HG03354 (cell line): ENCODE measurements at regions not wholly inside any gene's neighbourhood (a gene's known extent, or its start where the extent isn't known, plus 50 kb on each side); places are given as distances from the start of the nearest gene placed in this dataset.

Source experiments
- ATAC-seq: cut with Tn5 transposase; IDR thresholded peaks from one replicate; pipeline ENCODE4 v1.9.1; 2021; ENCODE audit warnings: mild to moderate bottlenecking; ENCODE audit not compliant: unreplicated experiment, poor library complexity, severe bottlenecking

GRCh38 chr20:11278461-11278860 lies 604.7 kb upstream of the JAG1 start:
- ATAC-seq, result no peak

DNA sequence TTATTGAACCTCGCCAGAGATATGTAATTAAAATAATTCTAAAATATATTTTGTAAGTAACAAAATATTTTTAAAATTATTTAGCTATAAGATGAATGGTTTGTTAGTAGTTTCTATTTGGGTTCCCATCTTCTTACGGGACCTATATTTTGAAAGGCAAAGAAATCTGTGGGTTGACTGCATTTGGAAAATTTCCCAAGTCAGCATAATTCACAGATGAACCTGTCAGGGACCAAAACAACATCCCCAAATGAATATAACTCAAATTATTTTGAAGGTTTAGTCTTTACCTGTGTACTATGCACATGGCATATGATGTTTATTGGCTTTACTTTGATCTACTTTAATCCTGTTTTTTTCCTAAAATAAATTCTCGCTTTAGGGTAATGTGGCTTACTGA lies 607.4 kb upstream of the JAG1 start:
- no peak for ATAC-seq

GRCh38 chr20:11281768-11282167 lies 608.0 kb upstream of the JAG1 start:
- no peak for ATAC-seq

DNA sequence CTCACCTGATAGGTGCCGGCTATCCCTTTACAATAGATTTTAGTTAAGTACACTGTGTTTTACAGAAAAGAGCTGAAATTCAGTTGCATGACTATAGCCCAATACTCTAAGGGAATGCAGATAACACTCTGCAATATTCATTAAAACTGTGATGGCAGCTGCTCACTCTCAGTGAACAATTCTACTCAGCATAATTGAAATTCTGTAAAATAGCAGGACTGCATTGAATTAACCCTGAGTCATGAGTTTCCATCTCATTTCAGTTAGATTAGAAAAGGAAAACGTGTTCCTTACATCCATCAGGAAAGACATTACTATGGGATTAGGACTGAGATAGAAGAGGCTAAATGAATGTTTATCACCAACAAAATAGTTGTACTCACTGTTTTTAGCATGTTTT lies 613.3 kb upstream of the JAG1 start:
- no peak for ATAC-seq

- no peak for ATAC-seq
These were observed 621.5 kb upstream of the BTBD3 start for GRCh38 chr20:11296221-11296620.

- ATAC-seq, result no peak
These were observed 620.7 kb upstream of the BTBD3 start for GRCh38 chr20:11296951-11297350.

DNA sequence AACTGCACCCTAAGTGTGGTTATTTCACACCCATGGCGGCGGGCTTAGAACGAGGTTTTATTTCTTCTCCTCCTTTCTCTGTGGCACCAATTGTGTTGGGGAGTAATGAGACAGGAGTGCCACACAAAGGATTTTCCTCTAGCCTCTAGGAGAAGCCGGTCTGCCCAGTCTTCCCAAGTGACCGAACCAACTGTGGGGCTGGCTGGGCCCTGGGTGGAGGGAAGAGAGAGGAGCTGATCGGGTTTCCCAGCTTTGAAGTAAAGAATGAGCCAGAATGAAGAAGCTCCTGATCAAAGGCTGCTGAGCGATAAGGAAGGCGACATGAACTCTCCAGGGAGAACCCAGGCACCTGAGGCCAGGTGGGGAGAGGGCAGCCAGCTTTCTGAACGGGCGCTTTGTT lies 616.0 kb upstream of the BTBD3 start:
- no peak for ATAC-seq

GRCh38 chr20:11302436-11302835 lies 615.3 kb upstream of the BTBD3 start:
- ATAC-seq, result no peak

GRCh38 chr20:11304795-11305194 lies 612.9 kb upstream of the BTBD3 start:
- ATAC-seq, result no peak

- no peak for ATAC-seq
These were observed 612.3 kb upstream of the BTBD3 start for GRCh38 chr20:11305406-11305805.

- ATAC-seq, result no peak
These were observed 606.0 kb upstream of the BTBD3 start for GRCh38 chr20:11311659-11312224.

DNA sequence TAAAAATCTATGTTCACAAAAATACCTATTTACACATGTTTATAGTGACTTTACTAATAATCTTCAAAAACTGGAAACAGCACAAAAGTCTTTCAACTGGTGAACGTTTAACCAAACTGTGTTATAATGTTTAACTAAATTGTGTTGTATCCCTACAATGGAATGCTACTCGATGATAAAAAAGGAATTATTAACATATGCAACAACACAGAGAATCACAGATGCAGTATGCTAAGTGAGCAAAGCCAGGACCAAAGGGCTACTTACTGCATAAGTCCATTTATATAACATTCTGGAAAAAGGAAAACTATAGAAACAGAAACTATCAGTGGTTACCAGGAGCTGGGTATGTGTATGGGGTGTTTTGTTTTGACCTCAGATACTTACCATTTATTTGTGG lies 602.2 kb upstream of the BTBD3 start:
- no peak for ATAC-seq

- no peak for ATAC-seq
These were observed 601.4 kb upstream of the BTBD3 start for GRCh38 chr20:11316244-11316643.

- ATAC-seq, result no peak
These were observed 597.7 kb upstream of the BTBD3 start for GRCh38 chr20:11320033-11320432.

DNA sequence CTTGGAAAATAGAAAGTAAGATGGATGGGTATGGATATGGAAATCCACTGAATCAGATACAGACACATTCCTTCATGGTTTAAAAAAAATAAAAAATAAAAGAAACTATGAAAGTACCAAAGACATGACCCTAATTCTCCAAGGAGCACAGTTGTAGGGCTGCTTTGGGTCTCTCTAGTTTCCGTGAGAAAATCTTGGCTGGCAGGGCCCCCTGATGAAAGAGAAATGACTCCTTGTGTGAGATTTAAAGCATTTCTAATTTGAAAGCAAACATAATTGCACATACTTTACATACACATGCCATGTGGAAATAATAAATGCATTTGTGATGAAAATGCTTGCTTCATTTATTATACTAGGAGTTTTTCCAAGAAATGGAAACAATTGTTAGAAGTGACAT lies 593.9 kb upstream of the BTBD3 start:
- no peak for ATAC-seq

- ATAC-seq, result no peak
These were observed 592.7 kb upstream of the BTBD3 start for GRCh38 chr20:11324990-11325389.

GRCh38 chr20:11328839-11329238 lies 588.9 kb upstream of the BTBD3 start:
- no peak for ATAC-seq

GRCh38 chr20:11329271-11329670 lies 588.4 kb upstream of the BTBD3 start:
- no peak for ATAC-seq

GRCh38 chr20:11331096-11331495 lies 586.6 kb upstream of the BTBD3 start:
- no peak for ATAC-seq

- no peak for ATAC-seq
These were observed 585.3 kb upstream of the BTBD3 start for GRCh38 chr20:11332381-11332780.

GRCh38 chr20:11333634-11334033 lies 584.1 kb upstream of the BTBD3 start:
- no peak for ATAC-seq

GRCh38 chr20:11337361-11338130 lies 580.1 kb upstream of the BTBD3 start:
- no peak for ATAC-seq
